Lung microvascular endothelial cell (primary cell): ENCODE measurements at regions not wholly inside any gene's neighbourhood (a gene's known extent, or its start where the extent isn't known, plus 50 kb on each side); places are given as distances from the start of the nearest gene placed in this dataset.
"Not testable (repeated sequence)": the region's sequence is repeated elsewhere in the genome, so short reads cannot be mapped to it uniquely, and the experiment has no call there.

Source experiments
- DNase-seq, 2 donors: peaks; one replicate each; pipeline versions ENCODE4 v3.0.0 to v3.0.0-alpha.2; 2010; ENCODE audit warnings: low read depth in 2 of 2

DNA sequence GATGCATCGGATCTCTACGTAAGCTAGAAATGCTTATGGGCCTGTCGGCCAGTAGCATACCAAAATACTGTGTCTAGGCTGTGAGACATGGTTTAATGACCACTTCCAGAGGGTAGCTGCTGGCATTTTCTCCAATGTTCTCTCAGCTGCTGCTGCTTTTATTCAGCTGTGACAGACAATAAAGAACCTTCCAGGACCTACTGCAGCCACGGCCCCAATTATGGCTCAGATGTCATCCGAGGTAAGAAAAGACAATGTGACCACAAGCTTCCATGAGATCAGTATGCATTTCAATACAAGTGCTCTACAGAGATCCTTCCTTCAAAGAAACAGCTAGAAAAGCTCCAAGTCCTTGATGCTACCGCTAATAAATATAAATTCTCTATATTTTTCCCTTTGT lies 256.2 kb downstream of the SDHAF3 start:
- no peak for DNase-seq

- no peak for DNase-seq
These were observed 260.2 kb downstream of the SDHAF3 start for GRCh38 chr7:97377713-97378112.

- DNase-seq: no peak
These were observed 264.5 kb downstream of the SDHAF3 start for GRCh38 chr7:97381815-97382554.

DNA sequence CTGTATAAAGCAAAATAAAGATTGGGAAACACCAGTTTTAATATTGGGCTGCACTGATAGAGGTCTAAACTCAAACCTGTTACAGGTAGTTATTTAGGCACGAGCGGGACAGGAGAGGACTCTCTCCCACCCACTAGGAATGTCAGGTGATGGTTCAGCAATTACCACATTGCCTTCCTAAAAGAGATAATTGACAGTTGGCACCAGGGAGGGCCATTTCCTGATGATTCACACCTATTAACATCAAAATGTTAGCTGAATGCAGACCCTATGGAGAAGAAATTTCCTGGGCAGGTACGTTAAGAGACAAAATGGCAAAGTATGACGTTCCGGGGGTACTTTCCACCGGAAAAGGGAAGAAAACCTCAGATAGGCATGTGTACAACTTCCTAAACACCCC lies 272.6 kb downstream of the SDHAF3 start:
- no peak for DNase-seq

- DNase-seq: peak in 1 of 2 donors; percentile 17
These were observed 273.6 kb downstream of the SDHAF3 start for GRCh38 chr7:97390915-97391593.

- no peak for DNase-seq
These were observed 283.9 kb downstream of the SDHAF3 start for GRCh38 chr7:97401398-97401797.

GRCh38 chr7:97405835-97406234 lies 288.3 kb downstream of the SDHAF3 start:
- DNase-seq: no peak

DNA sequence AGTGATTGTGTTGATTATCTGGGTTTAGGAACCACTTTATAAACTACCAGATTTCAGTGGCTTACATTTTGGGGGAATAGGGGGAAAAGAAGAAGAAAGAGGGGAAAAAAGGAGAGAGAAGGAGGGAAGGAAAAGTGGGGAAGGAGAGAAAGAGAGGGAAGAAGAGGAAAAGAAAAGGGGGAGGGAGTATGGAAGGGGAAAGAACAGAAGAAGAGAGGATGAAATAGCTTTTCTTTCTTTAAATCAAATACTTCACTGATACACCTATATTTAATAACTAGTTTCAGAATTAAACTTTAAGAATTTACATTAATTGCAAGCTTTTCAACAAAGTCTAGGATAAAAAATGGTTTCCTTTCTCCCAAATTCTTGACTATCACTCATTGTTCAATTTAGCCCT lies 289.6 kb downstream of the SDHAF3 start:
- DNase-seq: no peak

DNA sequence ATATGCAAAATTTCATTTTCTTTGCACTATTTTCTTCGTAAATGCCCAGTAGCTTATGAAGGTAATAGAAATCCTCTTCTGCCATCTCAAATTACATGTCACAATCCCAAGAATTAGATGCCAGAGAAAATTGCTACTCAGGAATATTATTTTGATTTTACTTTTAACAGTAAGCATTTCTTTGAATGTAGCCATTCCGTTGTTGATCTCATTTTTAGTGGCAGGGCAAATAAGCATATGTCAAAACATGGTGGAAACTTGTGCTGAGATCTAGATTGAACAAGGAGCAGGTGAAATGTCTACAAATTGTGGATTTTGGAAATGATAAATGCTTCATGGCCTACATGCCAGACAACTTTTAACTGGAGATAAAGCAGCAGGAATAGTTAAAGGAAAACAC lies 291.8 kb downstream of the SDHAF3 start:
- no peak for DNase-seq

- DNase-seq: no peak
These were observed 300.8 kb downstream of the SDHAF3 start for GRCh38 chr7:97418312-97418711.

- no peak for DNase-seq
These were observed 302.4 kb downstream of the SDHAF3 start for GRCh38 chr7:97419898-97420297.

- DNase-seq: no peak
These were observed 303.9 kb downstream of the SDHAF3 start for GRCh38 chr7:97421307-97421930.

- DNase-seq: no peak
These were observed 304.5 kb downstream of the SDHAF3 start for GRCh38 chr7:97422046-97422445.

DNA sequence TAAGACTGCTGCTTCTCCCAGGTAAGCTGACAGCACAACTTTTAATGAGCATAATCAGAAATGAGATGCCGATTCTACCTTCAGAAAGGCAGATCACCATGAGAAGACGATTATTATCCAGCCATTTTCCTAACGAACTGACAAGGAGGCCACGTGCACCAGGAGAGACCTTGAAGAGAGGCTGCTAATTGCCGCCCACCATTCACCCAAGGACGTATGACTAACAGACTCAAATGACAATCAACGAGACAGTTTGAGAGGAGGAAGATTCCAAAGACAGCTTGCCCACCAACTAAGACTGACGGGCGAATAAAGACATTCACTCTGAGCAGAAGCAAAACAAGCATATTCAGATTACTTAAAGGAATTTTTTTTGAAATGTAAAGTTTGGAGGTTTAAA lies 301.9 kb upstream of the TAC1 start:
- DNase-seq: no peak

DNA sequence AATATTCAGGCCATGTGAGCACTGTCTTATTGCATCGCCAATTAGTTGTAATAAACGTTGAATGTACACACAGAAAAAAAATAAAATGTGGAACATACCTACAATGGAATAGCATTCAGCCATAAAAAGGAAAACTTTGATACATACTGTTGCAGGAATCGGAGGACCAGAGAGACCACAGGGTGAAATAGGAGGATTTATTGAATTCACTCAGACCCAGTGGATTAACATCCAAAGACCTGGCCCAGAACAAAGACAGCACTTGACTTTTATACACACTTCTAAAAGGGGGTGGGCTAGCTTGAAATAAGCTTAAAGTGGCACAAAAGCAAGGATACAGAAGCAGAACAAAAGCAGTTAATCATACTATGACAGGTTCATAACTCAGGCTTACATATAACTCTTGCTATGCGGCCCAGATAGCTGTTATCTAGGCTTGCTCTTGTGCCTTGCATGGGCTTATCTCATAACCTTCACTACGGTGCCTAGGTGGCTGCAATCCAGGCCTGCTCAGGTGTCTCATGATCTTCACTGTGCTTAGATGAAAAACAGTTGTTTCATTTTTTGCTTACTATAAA lies 292.2 kb upstream of the TAC1 start:
- DNase-seq: no peak

DNA sequence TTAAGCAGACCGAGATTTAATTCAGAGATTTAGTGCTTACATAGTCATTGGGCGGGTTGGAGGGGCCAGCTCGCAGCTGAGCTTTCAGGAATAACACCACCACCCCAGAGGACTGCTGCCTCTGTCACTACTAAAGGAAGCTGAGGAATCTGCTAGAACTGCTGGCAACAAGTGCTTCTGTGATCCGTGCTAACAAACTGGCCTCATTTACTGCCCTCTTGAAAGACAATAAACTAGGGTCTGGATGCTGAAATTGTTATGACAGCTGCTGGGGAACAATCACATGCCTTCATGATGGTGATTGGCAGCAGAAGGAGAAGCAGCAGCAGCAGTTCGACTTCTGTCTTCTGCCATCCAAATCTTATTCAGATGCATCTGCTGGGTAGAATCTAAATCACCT lies 285.5 kb upstream of the TAC1 start:
- no peak for DNase-seq

DNA sequence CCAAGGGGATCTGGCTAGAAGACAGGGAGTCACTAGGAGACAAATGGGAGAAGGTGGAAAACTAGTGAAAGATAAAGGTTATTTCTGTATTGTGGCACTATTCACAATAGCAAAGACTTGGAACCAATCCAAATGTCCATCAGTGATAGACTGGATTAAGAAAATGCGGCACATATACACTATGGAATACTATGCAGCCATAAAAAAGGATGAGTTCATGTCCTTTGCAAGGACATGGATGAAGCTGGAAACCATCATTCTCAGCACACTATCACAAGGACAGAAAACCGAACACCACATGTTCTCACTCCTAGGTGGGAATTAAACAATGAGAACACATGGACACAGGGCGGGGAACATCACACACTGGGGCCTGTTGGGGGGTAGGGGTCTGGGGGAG lies 282.4 kb upstream of the TAC1 start:
- DNase-seq: not testable (repeated sequence)

DNA sequence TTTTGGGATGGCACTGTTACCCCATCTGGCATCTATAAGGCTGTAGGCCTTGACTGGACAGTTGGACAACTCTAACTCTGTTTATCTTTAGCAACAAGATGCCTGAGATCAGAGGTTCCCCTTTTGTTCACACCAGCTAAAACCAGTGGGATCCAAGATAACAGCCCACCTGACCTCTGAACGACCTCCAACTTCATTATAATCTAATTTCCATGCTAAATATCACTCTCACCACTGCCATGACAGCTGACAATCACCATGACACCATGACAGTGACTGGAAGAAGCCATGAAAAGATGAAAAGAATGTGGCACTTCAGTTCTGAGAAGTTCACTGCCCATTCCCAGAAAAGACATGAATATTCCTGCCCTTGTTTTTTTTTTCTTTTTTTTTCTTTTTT lies 281.4 kb upstream of the TAC1 start:
- no peak for DNase-seq

- no peak for DNase-seq
These were observed 277.2 kb upstream of the TAC1 start for GRCh38 chr7:97454636-97455035.

DNA sequence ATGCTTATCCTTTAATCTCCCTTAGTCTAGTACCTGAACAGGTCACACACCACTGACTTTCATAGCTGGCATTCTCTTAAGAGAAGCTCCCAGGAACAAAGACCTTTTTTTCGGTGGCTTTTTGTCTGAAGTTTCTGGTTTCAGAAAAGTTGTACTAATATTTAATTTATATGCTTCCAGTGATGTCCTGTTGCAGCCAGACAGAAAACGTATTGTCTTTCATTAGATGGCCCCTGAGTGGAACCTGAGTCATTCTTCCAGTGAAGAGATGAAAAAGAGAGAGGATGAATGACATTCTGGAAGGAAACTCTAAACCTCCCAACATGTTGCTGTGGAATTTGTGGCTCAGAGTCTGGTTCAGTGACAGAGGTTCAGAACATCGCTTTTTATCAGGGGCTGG lies 274.8 kb upstream of the TAC1 start:
- DNase-seq: no peak

DNA sequence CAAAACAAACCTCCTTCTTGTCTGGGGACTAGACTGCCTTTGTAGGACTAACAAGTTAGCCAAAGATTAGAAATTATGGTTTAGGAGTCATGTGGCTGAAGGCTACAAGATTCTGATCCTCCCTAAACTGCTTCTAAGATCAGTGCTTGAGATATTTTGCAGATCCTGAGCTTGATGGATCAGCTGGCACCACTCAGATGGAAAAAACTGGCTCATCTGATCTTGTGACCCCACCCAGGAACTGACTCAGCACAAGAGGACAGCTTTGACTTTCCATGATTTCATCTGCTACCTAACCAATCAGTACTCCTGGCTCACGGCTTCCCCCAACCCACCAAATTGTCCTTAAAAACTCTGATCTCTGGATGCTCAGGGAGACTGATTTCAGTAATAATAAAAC lies 271.5 kb upstream of the TAC1 start:
- DNase-seq: no peak

DNA sequence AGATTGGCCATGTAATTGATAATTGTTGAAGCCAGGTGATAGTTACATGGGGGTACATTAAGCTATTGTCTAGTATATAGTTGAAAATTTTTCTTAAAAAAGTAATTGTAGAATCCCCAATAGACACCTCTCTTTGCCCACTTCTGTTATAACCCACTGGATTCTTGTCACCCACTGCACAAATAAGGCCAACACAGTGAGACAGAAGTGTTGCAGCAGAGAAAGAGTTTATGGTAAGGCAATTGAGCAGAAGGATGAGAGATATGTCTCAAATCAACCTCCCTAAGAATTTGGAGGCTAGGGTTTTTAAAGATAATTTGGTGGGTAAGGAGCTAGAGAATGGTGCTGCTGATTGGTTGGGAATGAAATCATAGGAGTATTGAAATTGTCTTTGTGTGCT lies 270.3 kb upstream of the TAC1 start:
- DNase-seq: no peak

DNA sequence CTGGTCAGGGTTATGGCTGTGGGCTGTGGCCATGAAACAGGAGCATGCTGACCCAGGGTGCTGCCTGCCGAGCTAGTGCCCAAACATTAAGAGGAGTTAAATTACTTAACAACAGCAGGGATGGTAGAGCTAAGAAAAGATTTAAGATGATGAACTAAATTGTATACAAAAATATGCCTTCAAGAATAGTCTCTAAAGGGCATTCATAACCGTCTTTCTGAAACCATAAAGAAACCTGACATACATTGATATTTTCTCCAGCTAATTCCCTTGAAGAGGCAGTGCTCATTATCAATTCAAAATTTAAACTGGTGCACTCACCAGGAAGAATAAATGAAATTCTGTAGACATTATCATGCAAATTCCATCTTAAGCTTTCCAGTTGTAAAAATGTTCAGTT lies 265.8 kb upstream of the TAC1 start:
- no peak for DNase-seq
